GM23338 (cell line): ENCODE measurements at regions not wholly inside any gene's neighbourhood (a gene's known extent, or its start where the extent isn't known, plus 50 kb on each side); places are given as distances from the start of the nearest gene placed in this dataset.
A peak's percentile ranks its signal among the peaks of the same experiment; 100 is the strongest.

Source experiments
- ATAC-seq: fragments of 200-7000 bp; cut with Tn5 transposase; 3 replicates; pipeline ENCODE4 v1.9.1; 2020
- DNase-seq: peaks from one replicate; pipeline ENCODE4 v3.0.0-alpha.2; 2015; ENCODE audit warnings: low spot score
- H2AFZ ChIP-seq: fragments of 200-600 bp; sonication (generic); 2 replicates; pipeline ENCODE4 v1.8.0; 2016; ENCODE audit warnings: antibody characterized with exemption, mild to moderate bottlenecking, moderate library complexity
- H3F3A ChIP-seq: fragments of 200-600 bp; sonication (generic); replicated peaks from 2 replicates; pipeline ENCODE4 v1.8.0; 2017; ENCODE audit warnings: antibody characterized with exemption, mixed run types, low read depth
- H3K27ac ChIP-seq: fragments of 200-600 bp; sonication (generic); 2 replicates; pipeline ENCODE4 v1.6.1; 2016; ENCODE audit warnings: low read depth
- H3K27me3 ChIP-seq: fragments of 200-600 bp; sonication (generic); 2 replicates; pipeline ENCODE4 v1.8.0; 2016; ENCODE audit warnings: mild to moderate bottlenecking, mixed run types, moderate library complexity; ENCODE audit not compliant: insufficient read depth
- H3K36me3 ChIP-seq: fragments of 200-600 bp; sonication (generic); 2 replicates; pipeline ENCODE4 v1.8.0; 2016; ENCODE audit warnings: mild to moderate bottlenecking; ENCODE audit not compliant: insufficient read depth
- H3K4me1 ChIP-seq: fragments of 200-600 bp; sonication (generic); 2 replicates; pipeline ENCODE4 v1.8.0; 2016; ENCODE audit warnings: mild to moderate bottlenecking, moderate library complexity; ENCODE audit not compliant: insufficient read depth
- H3K4me2 ChIP-seq: fragments of 200-600 bp; sonication (generic); 2 replicates; pipeline ENCODE4 v1.7.1; 2017; ENCODE audit warnings: mixed run types
- H3K4me3 ChIP-seq: fragments of 200-600 bp; sonication (generic); 2 replicates; pipeline ENCODE4 v1.6.1; 2016; ENCODE audit warnings: mixed run types
- H3K79me2 ChIP-seq: fragments of 200-600 bp; sonication (generic); replicated peaks from 2 replicates; pipeline ENCODE4 v1.8.0; 2017; ENCODE audit warnings: mild to moderate bottlenecking; ENCODE audit not compliant: insufficient read depth
- H3K9me2 ChIP-seq: fragments of 200-600 bp; sonication (generic); 2 replicates; pipeline ENCODE4 v1.8.0; 2017; ENCODE audit not compliant: insufficient read depth
- H4K20me1 ChIP-seq: fragments of 200-600 bp; sonication (generic); replicated peaks from 2 replicates; pipeline ENCODE4 v1.8.0; 2017; ENCODE audit warnings: mild to moderate bottlenecking; ENCODE audit not compliant: insufficient read depth
- H3K27ac Mint-ChIP-seq: 2 replicates; pipeline ENCODE4 v1.8.0; 2020; ENCODE audit warnings: inconsistent platforms, mild to moderate bottlenecking, moderate library complexity, mixed read lengths
- H3K27me3 Mint-ChIP-seq: 3 replicates; pipeline ENCODE4 v1.8.0; 2022; ENCODE audit warnings: low read depth, mild to moderate bottlenecking, moderate library complexity, mixed read lengths, inconsistent platforms; ENCODE audit not compliant: insufficient read depth, poor library complexity
- H3K36me3 Mint-ChIP-seq: 3 replicates; pipeline ENCODE4 v1.8.0; 2021; ENCODE audit warnings: low read depth, mild to moderate bottlenecking, inconsistent platforms, moderate library complexity, mixed read lengths
- H3K4me1 Mint-ChIP-seq: 3 replicates; pipeline ENCODE4 v1.8.0; 2020; ENCODE audit warnings: mild to moderate bottlenecking, inconsistent platforms, mixed read lengths
- H3K4me3 Mint-ChIP-seq: 3 replicates; pipeline ENCODE4 v1.8.0; 2021; ENCODE audit warnings: moderate library complexity, mild to moderate bottlenecking, inconsistent platforms, mixed read lengths
- H3K9me3 Mint-ChIP-seq: 3 replicates; pipeline ENCODE4 v1.8.0; 2020; ENCODE audit warnings: moderate library complexity, mild to moderate bottlenecking, inconsistent platforms, mixed read lengths
- CREB1 ChIP-seq: fragments of 250-450 bp; sonication (Bioruptor Pico); IDR thresholded peaks from 2 replicates; pipeline ENCODE4 v1.5.0; 2020; ENCODE audit warnings: low read depth, mild to moderate bottlenecking, moderate library complexity
- EZH2 ChIP-seq: fragments of 200-600 bp; sonication (generic); IDR thresholded peaks from one replicate; pipeline ENCODE4 v1.8.0; 2017; ENCODE audit warnings: antibody characterized with exemption, mild to moderate bottlenecking, low read depth; ENCODE audit not compliant: unreplicated experiment
- EZH2phosphoT487 ChIP-seq: fragments of 200-600 bp; sonication (generic); IDR thresholded peaks from one replicate; pipeline ENCODE4 v1.8.1; 2018; ENCODE audit warnings: antibody characterized with exemption; ENCODE audit not compliant: unreplicated experiment
- JUNB ChIP-seq: IDR thresholded peaks from one replicate; pipeline ENCODE4 v1.6.1; 2016; ENCODE audit warnings: antibody characterized with exemption; ENCODE audit not compliant: unreplicated experiment
- NANOG ChIP-seq: IDR thresholded peaks from 2 replicates; pipeline ENCODE4 v1.6.1; 2016; ENCODE audit warnings: antibody characterized with exemption, borderline replicate concordance
- POLR2AphosphoS5 ChIP-seq: IDR thresholded peaks from 2 replicates; pipeline ENCODE4 v1.6.1; 2016; ENCODE audit warnings: antibody characterized with exemption, low read depth
- REST ChIP-seq: IDR thresholded peaks from one replicate; pipeline ENCODE4 v1.6.1; 2018; ENCODE audit warnings: antibody characterized with exemption; ENCODE audit not compliant: unreplicated experiment
- STAT1 ChIP-seq: IDR thresholded peaks from one replicate; pipeline ENCODE4 v1.6.1; 2016; ENCODE audit warnings: antibody characterized with exemption; ENCODE audit not compliant: unreplicated experiment
- ZNF114 ChIP-seq: fragments of 250-450 bp; sonication (Bioruptor Pico); IDR thresholded peaks from 2 replicates; pipeline ENCODE4 v1.5.0; 2020; ENCODE audit warnings: mild to moderate bottlenecking, moderate library complexity
- ZNF331 ChIP-seq: fragments of 250-450 bp; sonication (Bioruptor Pico); IDR thresholded peaks from 2 replicates; pipeline ENCODE4 v1.5.0; 2020; ENCODE audit warnings: low read depth, mild to moderate bottlenecking, moderate library complexity
- TF ChIP-seq, protein P1 (sequence below): fragments of 250-450 bp; sonication (Bioruptor Pico); IDR thresholded peaks from 2 replicates; pipeline ENCODE4 v1.5.0; 2020; ENCODE audit warnings: mild to moderate bottlenecking, moderate library complexity
- TF ChIP-seq, protein P2 (sequence below): IDR thresholded peaks from 2 replicates; pipeline ENCODE4 v1.6.1; 2016; ENCODE audit warnings: antibody characterized with exemption

GRCh38 chr3:101095693-101096430 lies 102.6 kb upstream of the ABI3BP start:
- Histone ChIP-seq H3K27ac (no peak overlapping the region), H3K4me3 (no peak overlapping the region), H3F3A (no peaks in the 10 kb centered on the region), H3K4me1 (no peaks in the 10 kb centered on the region), H3K79me2 (no peaks in the 10 kb centered on the region), H4K20me1 (no peaks in the 10 kb centered on the region), H3K4me2 (no peak overlapping the region), H3K9me2 (no peaks in the 10 kb centered on the region), H2AFZ (peak overlapping the region; percentile 56; the same call in 1 of the 2 replicates), H3K27me3 (no peaks in the 10 kb centered on the region), H3K36me3 (no peaks in the 10 kb centered on the region)
- H3K4me3 Mint-ChIP-seq: no peak overlapping the region
- no peak for DNase-seq
- H3K4me1 Mint-ChIP-seq: no peaks in the 10 kb centered on the region
- H3K36me3 Mint-ChIP-seq: no peaks in the 10 kb centered on the region
- no peak overlapping the region for H3K27ac Mint-ChIP-seq
- no peak for ATAC-seq
- no peaks in the 10 kb centered on the region for H3K9me3 Mint-ChIP-seq
- no peak for TF ChIP-seq POLR2AphosphoS5
- no peak for TF ChIP-seq STAT1
- TF ChIP-seq CREB1 (CRISPR knock-in tag): no peak
- no peak for TF ChIP-seq REST
- no peak for TF ChIP-seq ZNF331 (CRISPR knock-in tag)
- TF ChIP-seq, protein P1, sequence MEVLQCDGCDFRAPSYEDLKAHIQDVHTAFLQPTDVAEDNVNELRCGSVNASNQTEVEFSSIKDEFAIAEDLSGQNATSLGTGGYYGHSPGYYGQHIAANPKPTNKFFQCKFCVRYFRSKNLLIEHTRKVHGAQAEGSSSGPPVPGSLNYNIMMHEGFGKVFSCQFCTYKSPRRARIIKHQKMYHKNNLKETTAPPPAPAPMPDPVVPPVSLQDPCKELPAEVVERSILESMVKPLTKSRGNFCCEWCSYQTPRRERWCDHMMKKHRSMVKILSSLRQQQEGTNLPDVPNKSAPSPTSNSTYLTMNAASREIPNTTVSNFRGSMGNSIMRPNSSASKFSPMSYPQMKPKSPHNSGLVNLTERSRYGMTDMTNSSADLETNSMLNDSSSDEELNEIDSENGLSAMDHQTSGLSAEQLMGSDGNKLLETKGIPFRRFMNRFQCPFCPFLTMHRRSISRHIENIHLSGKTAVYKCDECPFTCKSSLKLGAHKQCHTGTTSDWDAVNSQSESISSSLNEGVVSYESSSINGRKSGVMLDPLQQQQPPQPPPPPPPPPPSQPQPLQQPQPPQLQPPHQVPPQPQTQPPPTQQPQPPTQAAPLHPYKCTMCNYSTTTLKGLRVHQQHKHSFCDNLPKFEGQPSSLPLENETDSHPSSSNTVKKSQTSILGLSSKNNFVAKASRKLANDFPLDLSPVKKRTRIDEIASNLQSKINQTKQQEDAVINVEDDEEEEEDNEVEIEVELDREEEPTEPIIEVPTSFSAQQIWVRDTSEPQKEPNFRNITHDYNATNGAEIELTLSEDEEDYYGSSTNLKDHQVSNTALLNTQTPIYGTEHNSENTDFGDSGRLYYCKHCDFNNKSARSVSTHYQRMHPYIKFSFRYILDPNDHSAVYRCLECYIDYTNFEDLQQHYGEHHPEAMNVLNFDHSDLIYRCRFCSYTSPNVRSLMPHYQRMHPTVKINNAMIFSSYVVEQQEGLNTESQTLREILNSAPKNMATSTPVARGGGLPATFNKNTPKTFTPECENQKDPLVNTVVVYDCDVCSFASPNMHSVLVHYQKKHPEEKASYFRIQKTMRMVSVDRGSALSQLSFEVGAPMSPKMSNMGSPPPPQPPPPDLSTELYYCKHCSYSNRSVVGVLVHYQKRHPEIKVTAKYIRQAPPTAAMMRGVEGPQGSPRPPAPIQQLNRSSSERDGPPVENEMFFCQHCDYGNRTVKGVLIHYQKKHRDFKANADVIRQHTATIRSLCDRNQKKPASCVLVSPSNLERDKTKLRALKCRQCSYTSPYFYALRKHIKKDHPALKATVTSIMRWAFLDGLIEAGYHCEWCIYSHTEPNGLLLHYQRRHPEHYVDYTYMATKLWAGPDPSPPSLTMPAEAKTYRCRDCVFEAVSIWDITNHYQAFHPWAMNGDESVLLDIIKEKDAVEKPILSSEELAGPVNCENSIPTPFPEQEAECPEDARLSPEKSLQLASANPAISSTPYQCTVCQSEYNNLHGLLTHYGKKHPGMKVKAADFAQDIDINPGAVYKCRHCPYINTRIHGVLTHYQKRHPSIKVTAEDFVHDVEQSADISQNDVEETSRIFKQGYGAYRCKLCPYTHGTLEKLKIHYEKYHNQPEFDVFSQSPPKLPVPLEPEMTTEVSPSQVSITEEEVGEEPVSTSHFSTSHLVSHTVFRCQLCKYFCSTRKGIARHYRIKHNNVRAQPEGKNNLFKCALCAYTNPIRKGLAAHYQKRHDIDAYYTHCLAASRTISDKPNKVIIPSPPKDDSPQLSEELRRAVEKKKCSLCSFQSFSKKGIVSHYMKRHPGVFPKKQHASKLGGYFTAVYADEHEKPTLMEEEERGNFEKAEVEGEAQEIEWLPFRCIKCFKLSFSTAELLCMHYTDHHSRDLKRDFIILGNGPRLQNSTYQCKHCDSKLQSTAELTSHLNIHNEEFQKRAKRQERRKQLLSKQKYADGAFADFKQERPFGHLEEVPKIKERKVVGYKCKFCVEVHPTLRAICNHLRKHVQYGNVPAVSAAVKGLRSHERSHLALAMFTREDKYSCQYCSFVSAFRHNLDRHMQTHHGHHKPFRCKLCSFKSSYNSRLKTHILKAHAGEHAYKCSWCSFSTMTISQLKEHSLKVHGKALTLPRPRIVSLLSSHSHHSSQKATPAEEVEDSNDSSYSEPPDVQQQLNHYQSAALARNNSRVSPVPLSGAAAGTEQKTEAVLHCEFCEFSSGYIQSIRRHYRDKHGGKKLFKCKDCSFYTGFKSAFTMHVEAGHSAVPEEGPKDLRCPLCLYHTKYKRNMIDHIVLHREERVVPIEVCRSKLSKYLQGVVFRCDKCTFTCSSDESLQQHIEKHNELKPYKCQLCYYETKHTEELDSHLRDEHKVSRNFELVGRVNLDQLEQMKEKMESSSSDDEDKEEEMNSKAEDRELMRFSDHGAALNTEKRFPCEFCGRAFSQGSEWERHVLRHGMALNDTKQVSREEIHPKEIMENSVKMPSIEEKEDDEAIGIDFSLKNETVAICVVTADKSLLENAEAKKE (CRISPR knock-in tag): no peak
- TF ChIP-seq, protein P2, sequence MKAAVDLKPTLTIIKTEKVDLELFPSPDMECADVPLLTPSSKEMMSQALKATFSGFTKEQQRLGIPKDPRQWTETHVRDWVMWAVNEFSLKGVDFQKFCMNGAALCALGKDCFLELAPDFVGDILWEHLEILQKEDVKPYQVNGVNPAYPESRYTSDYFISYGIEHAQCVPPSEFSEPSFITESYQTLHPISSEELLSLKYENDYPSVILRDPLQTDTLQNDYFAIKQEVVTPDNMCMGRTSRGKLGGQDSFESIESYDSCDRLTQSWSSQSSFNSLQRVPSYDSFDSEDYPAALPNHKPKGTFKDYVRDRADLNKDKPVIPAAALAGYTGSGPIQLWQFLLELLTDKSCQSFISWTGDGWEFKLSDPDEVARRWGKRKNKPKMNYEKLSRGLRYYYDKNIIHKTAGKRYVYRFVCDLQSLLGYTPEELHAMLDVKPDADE: no peak
- TF ChIP-seq NANOG: no peak
- no peak for TF ChIP-seq EZH2
- no peak for TF ChIP-seq JUNB
- TF ChIP-seq EZH2phosphoT487: no peak
- TF ChIP-seq ZNF114 (CRISPR knock-in tag): no peak
- peaks cover 4% of the 10 kb centered on the region for H3K27me3 Mint-ChIP-seq
